ENCODE measurements at regions not wholly inside any gene's neighbourhood (a gene's known extent, or its start where the extent isn't known, plus 50 kb on each side); places are given as distances from the start of the nearest gene placed in this dataset.

- TF ChIP-seq CTCF (IDR thresholded peaks at IDR 0.05) (no peak), POLR2A (IDR thresholded peaks at IDR 0.05) (no peak)
Measured at GRCh38 chr5:5838493-5838892, 416.0 kb downstream of the ICE1 start.

Data from thyroid gland (tissue), 4 donors.